SK-N-MC (cell line): ENCODE measurements at regions not wholly inside any gene's neighbourhood (a gene's known extent, or its start where the extent isn't known, plus 50 kb on each side); places are given as distances from the start of the nearest gene placed in this dataset.

Experiments used
- EZH2 ChIP-seq: fragments of 200-600 bp; sonication (generic); IDR thresholded peaks from one replicate; pipeline ENCODE4 v1.6.1; 2017; ENCODE audit warnings: antibody characterized with exemption
- FOXP2 ChIP-seq: optimal IDR thresholded peaks from 2 replicates; pipeline ENCODE3; 2011; ENCODE audit warnings: mild to moderate bottlenecking, moderate library complexity; ENCODE audit not compliant: insufficient read depth; ENCODE audit errors: extremely low read length, control extremely low read depth
- POLR2AphosphoS5 ChIP-seq: IDR thresholded peaks from 2 replicates; pipeline ENCODE4 v1.6.1; 2012; ENCODE audit warnings: mild to moderate bottlenecking, low read depth, low read length, borderline replicate concordance

- no peak for TF ChIP-seq FOXP2
- no peak for TF ChIP-seq EZH2
- TF ChIP-seq POLR2AphosphoS5 = no peak
Observed at GRCh38 chr20:5471368-5471767, 139.4 kb downstream of the GPCPD1 start.
